ENCODE measurements at regions not wholly inside any gene's neighbourhood (a gene's known extent, or its start where the extent isn't known, plus 50 kb on each side); places are given as distances from the start of the nearest gene placed in this dataset.

GRCh38 chr4:138406876-138407275, 164.7 kb upstream of the SLC7A11 start:
- TF ChIP-seq JUN (IDR thresholded peaks at IDR 0.05; ENCODE audit: borderline replicate concordance, insufficient read depth, insufficient read length, low read depth) = no peak
- TF ChIP-seq CTCF (IDR thresholded peaks at IDR 0.05; ENCODE audit: extremely low read depth in 1 of 2, insufficient read depth in 1 of 2, low read depth in 1 of 2, low read length in 2 of 2) = no peak
- TF ChIP-seq POLR2A (IDR thresholded peaks at IDR 0.05; ENCODE audit: low read depth, low read length) = no peak
- TF ChIP-seq GATA2 (IDR thresholded peaks at IDR 0.05; ENCODE audit: insufficient read depth, insufficient read length, low read depth, low read length) = no peak
- TF ChIP-seq MAX (IDR thresholded peaks at IDR 0.05; ENCODE audit: insufficient read depth, insufficient read length) = no peak
- no peak for TF ChIP-seq POLR2AphosphoS5 (IDR thresholded peaks at IDR 0.05; ENCODE audit: insufficient read depth, low read depth, low read length)
